HG02623 (cell line): ENCODE measurements at regions not wholly inside any gene's neighbourhood (a gene's known extent, or its start where the extent isn't known, plus 50 kb on each side); places are given as distances from the start of the nearest gene placed in this dataset.

ENCODE experiments used
- ATAC-seq: cut with Tn5 transposase; IDR thresholded peaks from one replicate; pipeline ENCODE4 v1.9.1; 2021; ENCODE audit warnings: moderate library complexity; ENCODE audit not compliant: unreplicated experiment

- ATAC-seq = peak; percentile 39
Observed at GRCh38 chr10:89887406-89887805, 186.0 kb downstream of the KIF20B start.

- ATAC-seq = peak; percentile 64
Observed at GRCh38 chr10:89887830-89888229, 186.4 kb downstream of the KIF20B start.

GRCh38 chr10:89888321-89889070 lies 187.1 kb downstream of the KIF20B start:
- ATAC-seq = peak; percentile 81

- no peak for ATAC-seq
Observed at GRCh38 chr10:89889606-89890005, 188.2 kb downstream of the KIF20B start.

GRCh38 chr10:89891006-89891535 lies 189.7 kb downstream of the KIF20B start:
- ATAC-seq = no peak

GRCh38 chr10:89894051-89894450 lies 192.7 kb downstream of the KIF20B start:
- ATAC-seq = no peak

- no peak for ATAC-seq
Observed at GRCh38 chr10:89900554-89900953, 199.2 kb downstream of the KIF20B start.

- no peak for ATAC-seq
Observed at GRCh38 chr10:89901895-89902294, 200.5 kb downstream of the KIF20B start.

GRCh38 chr10:89904755-89905154 lies 203.4 kb downstream of the KIF20B start:
- ATAC-seq = no peak

- no peak for ATAC-seq
Observed at GRCh38 chr10:89909752-89910151, 208.4 kb downstream of the KIF20B start.

GRCh38 chr10:89915021-89915420 lies 213.6 kb downstream of the KIF20B start:
- ATAC-seq = no peak

- no peak for ATAC-seq
Observed at GRCh38 chr10:89915968-89916367, 214.6 kb downstream of the KIF20B start.

GRCh38 chr10:89916468-89917215 lies 215.3 kb downstream of the KIF20B start:
- no peak for ATAC-seq

- ATAC-seq = no peak
Observed at GRCh38 chr10:89921403-89921802, 220.0 kb downstream of the KIF20B start.

GRCh38 chr10:89923661-89924060 lies 222.3 kb downstream of the KIF20B start:
- no peak for ATAC-seq

- no peak for ATAC-seq
Observed at GRCh38 chr10:89924261-89924660, 222.9 kb downstream of the KIF20B start.

- no peak for ATAC-seq
Observed at GRCh38 chr10:89926736-89927135, 225.3 kb downstream of the KIF20B start.

GRCh38 chr10:89929282-89930026 lies 228.1 kb downstream of the KIF20B start:
- no peak for ATAC-seq

- no peak for ATAC-seq
Observed at GRCh38 chr10:89937494-89937893, 236.1 kb downstream of the KIF20B start.

GRCh38 chr10:89940076-89940475 lies 238.7 kb downstream of the KIF20B start:
- ATAC-seq = no peak

- ATAC-seq = no peak
Observed at GRCh38 chr10:89942217-89942616, 240.8 kb downstream of the KIF20B start.
